ENCODE measurements at regions not wholly inside any gene's neighbourhood (a gene's known extent, or its start where the extent isn't known, plus 50 kb on each side); places are given as distances from the start of the nearest gene placed in this dataset.

DNA sequence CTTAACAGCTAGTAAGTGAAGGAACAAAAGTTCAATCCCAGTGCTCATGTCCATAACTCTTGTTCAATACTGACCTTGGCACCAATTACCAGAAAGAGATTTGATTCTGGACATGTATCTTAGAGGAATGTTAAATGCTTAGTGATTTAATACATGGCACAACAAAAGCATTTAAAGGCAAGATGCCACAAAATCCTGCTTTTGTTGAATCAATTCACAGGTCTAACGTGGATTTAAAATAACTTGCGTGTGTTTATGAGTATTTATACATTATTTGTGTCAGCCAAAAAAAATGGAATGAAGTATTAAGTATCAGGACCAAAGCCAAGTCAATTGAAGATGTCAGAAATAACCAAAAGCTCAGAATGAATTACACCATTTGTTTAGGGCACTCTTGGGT is 85.4 kb upstream of the GIMD1 start:
- TF ChIP-seq GATA3 (IDR thresholded peaks at IDR 0.05; ENCODE audit: low read depth, low read length) (no peak), GATA2 (IDR thresholded peaks at IDR 0.05; ENCODE audit: low read depth, low read length) (no peak)

Measured in SH-SY5Y (cell line).